T1000 (cell line): ENCODE measurements at regions not wholly inside any gene's neighbourhood (a gene's known extent, or its start where the extent isn't known, plus 50 kb on each side); places are given as distances from the start of the nearest gene placed in this dataset.

Source experiments
- DNase-seq: peaks from one replicate; lab custom pipeline; 2025; ENCODE audit warnings: mixed read lengths; lab: John Stamatoyannopoulos, UW

DNA sequence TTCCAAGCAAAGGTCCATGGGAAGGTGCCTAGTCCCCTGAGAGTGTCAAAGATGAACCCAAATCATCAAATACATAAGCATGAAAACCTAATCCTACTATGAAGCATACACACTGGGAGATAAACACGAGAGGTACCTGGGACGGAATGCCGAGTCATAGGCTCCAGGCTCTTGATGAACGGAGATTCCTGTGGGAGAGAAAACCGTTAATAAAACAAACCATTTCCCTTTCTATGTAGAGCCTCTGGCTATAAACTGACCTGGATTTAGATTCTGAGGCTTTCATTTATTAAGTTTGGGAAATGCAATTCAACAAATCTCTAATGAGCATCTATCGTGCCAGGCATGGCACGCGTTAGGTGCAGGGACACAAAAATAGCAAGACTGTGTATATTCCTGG is 206.4 kb upstream of the IL12B start:
- DNase-seq = no peak

DNA sequence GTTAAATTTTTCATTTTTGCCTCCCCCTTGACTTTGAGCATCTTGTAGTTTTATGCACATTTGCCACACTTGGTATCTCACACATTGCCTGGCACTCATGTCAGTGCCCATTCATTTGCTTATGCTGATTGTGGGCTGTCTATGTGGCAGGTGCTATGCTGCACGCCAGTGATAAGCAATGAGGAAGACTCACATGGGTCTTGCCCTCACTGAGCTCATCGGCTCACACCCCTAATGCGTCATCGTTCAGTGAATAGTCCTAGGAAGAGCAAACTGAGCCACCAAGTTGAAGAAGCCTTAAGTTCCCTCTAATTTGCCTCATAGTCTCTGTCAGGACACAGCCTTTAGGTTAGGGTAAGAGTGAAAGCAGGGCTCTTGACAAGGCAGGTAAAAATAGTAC is 209.4 kb upstream of the IL12B start:
- no peak for DNase-seq

- no peak for DNase-seq
These were observed 213.0 kb upstream of the IL12B start for GRCh38 chr5:159543326-159543725.

DNA sequence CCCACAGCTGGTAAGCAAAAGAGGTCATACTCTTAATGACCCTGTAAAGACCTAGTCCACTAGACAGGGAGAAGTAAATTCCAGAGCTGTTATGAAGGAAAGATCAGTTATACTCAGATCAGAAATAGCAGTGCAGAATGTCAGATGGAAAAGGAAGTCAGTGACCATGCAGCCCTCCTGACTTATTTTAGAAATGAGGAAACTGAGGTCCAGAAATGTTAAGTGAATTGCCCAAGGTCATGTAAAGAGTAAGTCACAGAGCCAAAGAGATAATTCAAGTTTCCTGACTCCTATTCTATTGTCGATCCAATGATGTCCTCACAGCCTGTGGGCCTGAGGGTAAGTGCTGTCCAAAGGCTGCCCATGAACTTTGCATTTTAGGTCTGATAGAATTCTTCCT is 214.9 kb upstream of the IL12B start:
- no peak for DNase-seq

DNA sequence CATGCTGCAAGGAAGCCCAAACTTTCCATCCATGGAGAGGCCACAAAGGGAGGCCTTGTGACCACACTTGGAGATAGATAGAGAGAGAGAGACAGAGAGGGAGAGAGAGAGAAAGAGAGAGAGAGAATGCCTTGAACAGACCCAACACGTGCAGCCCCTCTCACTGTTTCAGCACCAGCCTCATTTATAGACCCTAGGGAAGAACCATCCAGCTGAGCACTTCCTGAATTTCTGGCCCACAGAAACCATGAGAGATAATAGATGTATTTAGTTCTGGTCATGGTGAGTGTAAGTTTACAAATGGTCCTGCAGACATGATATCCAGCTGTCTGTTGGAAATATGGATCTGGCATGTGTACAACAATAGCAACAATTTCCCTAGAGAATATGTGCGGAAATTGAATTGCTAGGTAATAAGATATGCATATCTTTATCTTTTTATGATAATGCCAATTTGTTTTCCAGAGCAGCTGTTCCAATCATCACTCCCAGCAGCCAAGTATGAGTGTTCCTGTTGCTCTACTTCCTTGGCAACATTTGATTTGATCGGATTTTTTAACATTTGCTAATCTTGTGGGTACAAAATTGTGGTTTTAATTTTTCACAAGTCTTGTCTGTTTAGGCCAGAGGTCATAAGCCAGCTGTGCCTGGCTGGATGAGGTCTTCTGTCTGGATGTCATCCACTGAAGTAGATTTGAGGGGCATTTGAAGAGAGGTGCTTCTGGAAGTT is 217.3 kb upstream of the IL12B start:
- no peak for DNase-seq

GRCh38 chr5:159548517-159548916 is 218.2 kb upstream of the IL12B start:
- no peak for DNase-seq

- no peak for DNase-seq
These were observed 218.8 kb upstream of the IL12B start for GRCh38 chr5:159549046-159549445.

GRCh38 chr5:159550951-159551350 is 220.7 kb upstream of the IL12B start:
- DNase-seq = no peak

- no peak for DNase-seq
These were observed 222.5 kb upstream of the IL12B start for GRCh38 chr5:159552751-159553150.

DNA sequence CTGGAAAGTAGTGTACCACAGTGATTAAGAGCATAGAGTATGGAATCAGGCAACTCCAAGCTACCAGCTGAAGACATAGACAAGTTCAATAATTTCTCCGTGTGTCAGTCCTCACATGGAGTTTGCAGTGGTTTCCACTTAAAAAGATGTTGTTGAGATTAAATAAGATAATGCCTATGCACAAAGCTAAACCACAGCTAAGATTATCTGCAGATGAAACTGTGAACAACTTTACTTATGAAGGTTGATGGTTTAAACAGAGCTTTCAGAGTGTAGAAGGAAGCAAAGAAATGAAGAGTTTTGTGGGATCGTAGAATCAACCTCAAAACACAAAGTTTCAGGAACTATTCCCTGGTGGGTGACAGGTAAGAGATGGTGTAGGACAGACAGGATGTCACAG is 223.5 kb upstream of the IL12B start:
- DNase-seq = no peak

GRCh38 chr5:159555084-159555483 is 224.8 kb upstream of the IL12B start:
- DNase-seq = no peak

DNA sequence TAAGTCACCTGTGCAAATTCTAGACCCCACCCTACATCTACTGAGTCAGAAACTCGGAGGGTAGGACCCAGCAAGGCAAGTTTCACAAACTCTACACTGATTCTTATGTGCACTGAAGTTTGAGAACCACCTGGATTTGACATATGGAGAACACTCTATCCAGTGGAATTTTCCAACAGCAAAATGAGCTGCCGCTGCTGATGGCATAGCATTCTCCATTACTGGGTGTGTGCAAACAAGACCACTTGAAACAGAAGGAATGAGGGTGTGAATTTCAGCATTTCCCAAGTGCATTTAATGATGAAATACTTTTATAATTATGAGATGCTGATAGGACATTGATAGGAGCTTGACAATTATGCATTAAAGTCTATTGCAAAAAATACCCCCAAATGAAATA is 229.1 kb upstream of the IL12B start:
- DNase-seq = no peak

DNA sequence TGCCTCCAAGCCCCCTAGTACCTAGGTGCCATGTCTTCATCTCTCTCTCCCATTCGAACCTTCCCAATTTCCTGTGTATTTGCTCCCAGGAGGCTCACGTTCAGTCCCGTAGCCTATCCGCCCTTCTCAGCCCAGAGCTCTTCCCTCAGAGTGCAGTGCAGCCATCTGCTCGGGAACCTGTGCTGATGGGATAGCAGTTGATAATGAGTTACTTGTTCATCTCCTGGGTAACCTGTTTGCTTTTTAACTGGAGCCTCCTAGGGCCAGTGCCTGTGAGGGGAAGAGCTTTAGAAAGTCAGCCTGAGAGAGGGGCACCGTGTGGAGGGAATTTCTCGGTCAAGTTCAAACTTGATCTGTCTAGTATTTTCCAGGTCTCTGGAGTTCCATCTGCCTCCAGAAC is 229.8 kb upstream of the IL12B start:
- no peak for DNase-seq

- DNase-seq = no peak
These were observed 233.7 kb upstream of the IL12B start for GRCh38 chr5:159564031-159564430.

DNA sequence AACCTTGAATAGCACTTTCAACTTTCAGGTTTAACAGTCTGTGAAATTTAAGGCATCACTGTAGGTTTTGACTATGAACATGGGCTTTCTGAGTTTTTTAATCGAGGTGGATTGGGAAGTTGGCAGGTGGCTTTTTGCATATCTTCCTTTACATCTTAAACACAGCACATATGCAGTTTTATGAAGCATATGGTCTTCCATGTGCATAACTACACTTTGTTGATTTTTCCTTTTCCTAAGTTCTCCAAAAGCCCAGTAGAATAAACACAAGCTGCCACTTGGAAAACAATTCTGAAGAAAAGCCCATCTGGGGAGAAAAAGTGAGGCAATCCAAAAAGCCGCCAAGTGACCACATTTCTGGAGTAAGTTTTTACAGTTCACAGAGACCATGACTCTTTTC is 236.5 kb upstream of the IL12B start:
- no peak for DNase-seq

DNA sequence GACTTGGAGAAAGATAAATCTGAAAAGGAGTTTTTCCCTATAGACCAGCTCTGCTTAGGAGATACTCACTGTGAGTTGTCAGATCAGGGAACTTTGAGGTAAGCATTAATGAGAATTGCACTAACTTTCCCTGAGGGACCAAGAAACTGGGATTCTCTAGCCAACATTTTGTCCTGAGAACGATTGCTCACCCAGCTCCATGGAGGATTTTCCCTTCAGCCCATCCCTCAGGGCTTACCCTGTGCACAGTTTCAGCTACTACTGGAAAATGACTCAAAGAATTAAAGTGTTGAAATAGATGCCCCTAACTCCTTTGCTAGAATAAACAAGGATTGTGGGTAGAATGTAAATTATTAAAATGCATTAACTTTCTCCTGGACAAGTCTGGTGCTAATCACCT is 237.2 kb upstream of the IL12B start:
- DNase-seq = no peak

- no peak for DNase-seq
These were observed 241.4 kb upstream of the IL12B start for GRCh38 chr5:159571501-159572244.

DNA sequence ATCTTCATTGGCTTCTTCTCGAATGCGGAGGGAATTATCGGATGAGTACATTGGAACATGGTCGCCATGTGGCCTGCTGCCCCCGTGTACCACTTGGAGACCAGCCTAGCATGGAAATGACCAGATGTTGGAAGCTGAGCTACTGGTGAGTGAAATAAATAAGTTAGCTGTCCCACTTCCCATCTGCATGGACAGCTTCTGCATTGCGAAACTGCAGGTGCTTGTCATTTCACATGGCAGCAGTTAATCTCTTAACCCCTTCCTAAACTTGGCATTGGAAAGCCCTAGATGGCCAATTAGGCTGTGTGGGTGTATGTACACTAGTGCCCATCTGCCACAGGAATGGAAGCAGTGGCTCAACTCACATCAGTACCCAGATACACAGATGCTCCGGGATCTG is 246.6 kb upstream of the IL12B start:
- DNase-seq = no peak

GRCh38 chr5:159581502-159582249 is 251.4 kb upstream of the IL12B start:
- peak; percentile 58 for DNase-seq

DNA sequence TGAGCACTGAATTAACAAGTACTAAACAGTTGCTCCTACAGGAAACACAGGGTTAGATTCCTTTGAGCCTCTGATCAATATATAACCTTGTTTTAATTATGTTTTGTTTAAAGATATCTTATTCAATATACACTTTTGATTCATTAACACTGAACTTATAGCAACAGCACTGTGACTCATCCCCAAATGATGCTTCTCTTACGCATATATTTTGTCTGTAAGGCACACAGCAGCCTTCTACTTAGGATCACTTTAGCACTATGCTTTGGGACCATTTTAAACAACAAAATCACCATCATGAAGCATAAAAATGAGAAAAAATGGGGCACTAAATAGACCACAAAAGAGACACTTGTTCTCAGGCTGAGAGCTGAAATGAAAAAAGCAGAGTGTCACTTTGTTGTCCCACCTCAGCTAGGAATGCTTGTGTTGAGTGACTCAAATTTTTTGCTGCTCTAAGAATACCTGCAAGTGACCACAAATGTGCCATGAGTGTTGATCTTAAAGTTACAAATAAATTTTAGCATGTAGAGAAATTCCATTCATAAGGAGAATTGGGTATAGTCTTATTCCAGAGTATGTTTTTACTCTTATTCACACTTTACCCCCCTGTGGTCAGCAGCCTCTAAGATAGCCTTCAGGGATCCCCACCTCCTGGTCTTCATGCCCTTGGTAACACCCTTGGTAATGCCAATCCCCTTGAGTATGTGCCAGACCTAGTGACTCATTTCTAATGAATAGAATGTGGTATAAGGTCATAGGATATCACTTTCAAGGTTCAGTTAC is 252.7 kb upstream of the IL12B start:
- no peak for DNase-seq

- DNase-seq = no peak
These were observed 256.6 kb upstream of the IL12B start for GRCh38 chr5:159586921-159587320.

DNA sequence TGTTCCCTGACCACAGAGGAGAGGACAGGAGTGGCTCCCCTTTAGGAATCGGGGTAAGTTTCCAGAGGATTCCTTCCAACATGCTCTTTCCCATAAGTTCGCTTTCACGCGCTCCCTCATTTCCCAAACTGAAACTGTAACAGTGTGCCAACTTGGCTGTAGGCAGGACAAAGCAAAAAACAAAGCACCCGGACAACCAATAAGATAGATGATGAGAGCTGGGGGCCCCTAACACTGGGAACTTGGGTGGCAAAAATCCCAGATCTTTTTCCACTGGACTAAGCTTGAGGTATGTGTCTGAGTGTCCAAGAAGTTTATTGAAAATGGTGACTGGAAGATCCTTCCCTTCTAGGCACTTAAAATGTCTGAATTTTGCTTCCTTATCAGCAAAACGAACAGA is 258.7 kb upstream of the IL12B start:
- no peak for DNase-seq
